HG03520 (cell line): ENCODE measurements at regions not wholly inside any gene's neighbourhood (a gene's known extent, or its start where the extent isn't known, plus 50 kb on each side); places are given as distances from the start of the nearest gene placed in this dataset.
"Not testable (repeated sequence)": the region's sequence is repeated elsewhere in the genome, so short reads cannot be mapped to it uniquely, and the experiment has no call there.

Experiments used
- ATAC-seq: cut with Tn5 transposase; IDR thresholded peaks from one replicate; pipeline ENCODE4 v1.9.1; 2021; ENCODE audit warnings: mild to moderate bottlenecking, moderate library complexity; ENCODE audit not compliant: unreplicated experiment

DNA sequence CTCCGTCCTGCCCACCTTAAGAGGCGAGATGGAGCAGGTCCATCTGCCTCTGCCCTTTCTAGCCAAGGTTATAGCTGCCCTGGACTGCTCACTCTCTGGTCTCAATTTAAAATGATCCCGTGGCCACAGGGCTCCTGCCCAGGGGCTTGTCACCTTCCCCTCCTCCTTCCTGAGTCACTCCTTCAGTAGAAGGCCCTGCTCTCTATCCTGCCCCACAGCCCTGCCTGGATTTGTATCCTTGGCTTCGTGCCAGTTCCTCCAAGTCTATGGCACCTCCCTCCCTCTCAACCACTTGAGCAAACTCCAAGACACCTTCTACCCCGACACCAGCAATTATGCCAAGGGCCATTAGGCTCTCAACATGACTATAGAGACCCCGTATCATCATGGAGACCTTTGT, 105.3 kb upstream of the PZP start:
- ATAC-seq, result not testable (repeated sequence)

DNA sequence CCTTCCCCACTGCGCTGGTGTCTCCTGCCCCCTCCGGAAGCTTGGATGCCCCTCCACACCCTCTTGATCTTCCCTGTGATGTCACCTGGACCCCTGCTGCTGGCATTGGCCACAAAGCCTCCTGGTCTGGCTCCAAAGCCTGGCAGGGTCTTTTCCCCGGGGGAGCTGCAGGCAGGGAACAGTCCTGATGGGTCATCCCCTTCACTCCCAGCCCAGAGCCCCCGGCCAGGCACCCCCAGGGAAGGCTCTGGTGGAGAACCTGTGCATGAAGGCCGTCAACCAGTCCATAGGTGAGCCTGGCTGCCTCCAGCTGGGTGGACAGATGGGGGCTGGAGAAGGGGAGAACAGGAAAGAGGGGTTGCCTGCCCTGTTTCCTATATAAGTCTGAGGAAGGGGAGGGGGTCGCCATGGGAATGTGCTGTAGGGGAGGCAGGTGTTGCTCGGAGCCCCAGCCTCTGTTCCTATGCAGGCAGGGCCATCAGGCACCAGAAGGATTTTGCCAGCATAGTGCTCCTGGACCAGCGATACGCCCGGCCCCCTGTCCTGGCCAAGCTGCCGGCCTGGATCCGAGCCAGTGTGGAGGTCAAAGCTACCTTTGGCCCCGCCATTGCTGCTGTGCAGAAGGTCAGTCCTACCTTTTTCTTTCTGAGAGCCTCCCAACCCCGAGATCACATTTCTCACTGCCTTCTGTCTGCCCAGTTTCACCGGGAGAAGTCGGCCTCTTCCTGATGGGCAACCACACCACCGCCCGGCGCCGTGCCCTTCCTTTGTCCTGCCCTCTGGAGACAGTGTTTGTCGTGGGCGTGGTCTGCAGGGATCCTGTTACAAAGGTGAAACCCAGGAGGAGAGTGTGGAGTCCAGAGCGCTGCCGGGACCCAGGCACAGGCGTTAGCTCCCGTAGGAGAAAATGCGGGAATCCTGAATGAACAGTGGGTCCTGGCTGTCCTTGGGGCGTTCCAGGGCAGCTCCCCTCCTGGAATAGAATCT, 104.5 kb upstream of the PZP start:
- not testable (repeated sequence) for ATAC-seq

GRCh38 chr12:9311454-9311853, 103.3 kb upstream of the PZP start:
- not testable (repeated sequence) for ATAC-seq

DNA sequence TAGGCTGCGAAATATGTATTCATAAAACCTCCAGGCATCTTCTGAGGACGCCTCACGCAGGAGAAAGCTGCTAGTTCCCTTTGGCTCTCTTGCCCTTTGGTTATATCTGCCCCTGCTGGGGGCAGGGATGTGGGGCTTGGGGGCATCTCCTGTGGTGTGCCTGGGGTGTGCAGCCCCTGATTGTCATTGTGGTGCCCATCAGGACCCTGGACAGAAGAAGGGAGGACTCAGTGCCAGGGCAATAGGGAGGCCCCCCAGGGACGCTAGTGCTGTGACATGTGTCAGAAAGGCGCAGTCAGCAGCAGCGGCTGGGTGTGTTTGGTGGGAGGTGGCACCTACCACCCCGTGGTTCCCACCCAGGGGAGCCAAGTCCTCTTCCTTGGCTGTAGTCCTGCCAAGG, 102.5 kb upstream of the PZP start:
- not testable (repeated sequence) for ATAC-seq

DNA sequence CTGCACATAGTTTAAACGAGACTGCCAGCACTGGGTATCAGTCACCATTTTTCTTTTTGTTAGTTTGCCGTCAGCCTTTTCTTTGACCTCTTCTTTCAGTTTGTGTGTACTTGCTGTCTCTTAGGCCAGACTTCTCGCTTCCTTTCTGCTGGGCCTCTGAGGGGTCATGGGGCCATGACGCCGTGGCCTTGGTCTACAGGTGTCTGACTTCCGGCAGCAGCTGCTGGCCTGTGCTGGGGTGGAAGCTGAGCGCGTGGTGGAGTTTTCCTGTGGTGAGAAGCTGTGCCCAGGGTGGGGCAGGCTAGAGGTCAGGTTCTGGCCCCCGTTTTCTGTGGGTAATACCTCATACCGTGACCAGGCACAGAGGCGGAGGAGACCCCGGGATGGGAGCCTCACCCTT, 101.6 kb upstream of the PZP start:
- not testable (repeated sequence) for ATAC-seq

DNA sequence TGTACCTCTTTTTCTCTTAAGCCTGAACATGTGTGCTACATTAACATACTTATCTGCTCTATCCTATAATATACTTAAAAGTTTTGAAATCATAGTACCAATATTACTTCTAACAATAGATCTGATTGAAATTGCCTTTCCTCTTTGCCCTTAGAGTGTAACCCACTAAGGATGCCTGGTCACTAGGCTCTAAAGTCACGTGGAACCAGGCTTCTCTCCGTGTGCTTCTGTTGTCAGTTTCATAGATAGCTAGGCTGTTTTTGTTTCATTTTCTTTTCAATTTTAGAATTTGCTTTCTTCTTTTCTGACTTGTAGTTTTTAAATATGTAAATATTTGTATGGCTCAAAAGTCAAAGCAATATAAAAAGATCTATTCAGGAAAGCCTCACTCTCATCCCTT, 100.5 kb upstream of the PZP start:
- ATAC-seq, result not testable (repeated sequence)

- not testable (repeated sequence) for ATAC-seq
Measured at GRCh38 chr12:9308163-9308562, 100.0 kb upstream of the PZP start.

DNA sequence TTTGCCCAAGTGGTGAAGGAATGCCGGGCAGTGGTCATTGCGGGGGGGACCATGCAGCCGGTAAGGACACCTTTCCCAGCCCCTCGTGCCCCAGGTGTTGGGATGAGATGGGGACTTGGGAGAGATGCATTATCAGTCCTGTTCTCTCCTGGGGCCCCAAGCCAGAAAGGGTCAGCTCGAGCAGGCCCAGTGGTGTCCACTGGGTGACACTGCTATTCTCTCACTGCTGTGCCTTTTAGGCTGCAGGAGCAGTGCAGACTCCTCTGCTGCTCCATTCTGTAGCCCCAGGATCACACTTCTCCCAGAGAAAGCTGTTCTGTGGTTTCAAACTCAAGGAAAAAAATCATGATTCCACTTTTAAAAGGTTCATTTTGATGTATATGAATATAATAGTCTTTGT, 99.1 kb upstream of the PZP start:
- ATAC-seq, result not testable (repeated sequence)

- not testable (repeated sequence) for ATAC-seq
Measured at GRCh38 chr12:9306004-9306403, 97.8 kb upstream of the PZP start.

DNA sequence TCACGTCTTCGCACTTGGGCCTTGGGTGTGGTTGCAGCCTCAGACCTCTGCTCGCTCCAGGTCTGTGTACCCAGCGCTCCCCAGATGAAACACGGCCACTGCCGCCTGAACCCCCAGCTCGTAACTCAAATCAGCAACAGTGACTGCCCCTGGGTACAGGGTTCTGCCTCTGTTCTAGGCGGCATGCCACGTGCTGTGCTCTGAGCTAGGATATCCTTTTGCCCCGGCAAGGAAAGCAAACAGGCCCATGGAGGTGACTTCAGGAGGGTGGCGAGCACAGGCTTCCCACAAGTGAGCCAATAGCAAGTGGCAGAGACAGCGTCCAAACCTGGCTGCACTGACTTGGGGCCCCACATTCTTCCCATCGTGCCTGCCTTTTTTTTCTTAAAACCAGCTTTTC, 96.3 kb upstream of the PZP start:
- not testable (repeated sequence) for ATAC-seq

DNA sequence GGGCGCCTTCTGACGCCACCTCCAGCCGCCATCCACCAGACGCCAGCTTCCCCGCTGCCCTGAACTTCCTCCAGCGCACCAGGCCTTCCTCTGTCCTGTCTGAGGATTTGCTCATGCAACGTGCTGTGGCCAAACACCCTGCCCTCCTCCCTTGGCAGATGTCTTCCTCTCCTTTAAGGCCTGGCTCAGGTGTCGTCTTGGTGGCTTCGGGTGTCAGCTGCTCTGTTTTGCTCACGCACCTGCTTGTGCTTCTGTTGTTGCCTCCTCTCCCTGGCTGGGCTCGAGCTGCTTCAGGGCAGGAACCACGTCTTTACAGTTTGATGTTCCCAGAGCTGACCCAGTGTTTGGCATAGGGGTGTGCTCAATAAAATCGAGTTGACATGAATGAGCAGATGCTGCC, 87.7 kb upstream of the PZP start:
- ATAC-seq, result not testable (repeated sequence)

GRCh38 chr12:9294072-9294620, 86.0 kb upstream of the PZP start:
- ATAC-seq, result not testable (repeated sequence)

- ATAC-seq, result not testable (repeated sequence)
Measured at GRCh38 chr12:9293391-9293790, 85.2 kb upstream of the PZP start.

GRCh38 chr12:9289984-9290383, 81.8 kb upstream of the PZP start:
- not testable (repeated sequence) for ATAC-seq

- peak; percentile 10 for ATAC-seq
Measured at GRCh38 chr12:9284724-9285123, 76.5 kb upstream of the PZP start.

DNA sequence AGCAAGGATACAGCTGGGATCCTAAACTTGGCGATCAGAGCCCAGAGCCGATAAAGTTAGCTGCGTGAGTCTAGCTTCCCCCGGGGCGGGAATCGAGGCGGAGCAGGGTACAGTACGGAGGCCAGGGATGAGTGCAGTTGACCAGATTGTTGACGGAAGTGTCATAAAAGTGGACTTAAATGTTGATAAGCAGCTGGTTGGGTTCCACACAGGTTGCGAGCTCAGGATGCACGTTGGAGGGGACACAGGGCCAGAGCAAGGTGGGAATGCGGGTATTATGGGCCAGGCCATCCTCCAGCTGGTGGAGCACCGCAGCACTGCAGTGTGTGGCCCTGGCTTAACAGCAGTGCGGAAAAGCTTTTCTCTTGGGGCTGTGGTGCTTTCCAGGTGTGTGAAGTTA, 76.0 kb upstream of the PZP start:
- peak; percentile 54 for ATAC-seq

- peak; percentile 63 for ATAC-seq
Measured at GRCh38 chr12:9283346-9284095, 75.3 kb upstream of the PZP start.

DNA sequence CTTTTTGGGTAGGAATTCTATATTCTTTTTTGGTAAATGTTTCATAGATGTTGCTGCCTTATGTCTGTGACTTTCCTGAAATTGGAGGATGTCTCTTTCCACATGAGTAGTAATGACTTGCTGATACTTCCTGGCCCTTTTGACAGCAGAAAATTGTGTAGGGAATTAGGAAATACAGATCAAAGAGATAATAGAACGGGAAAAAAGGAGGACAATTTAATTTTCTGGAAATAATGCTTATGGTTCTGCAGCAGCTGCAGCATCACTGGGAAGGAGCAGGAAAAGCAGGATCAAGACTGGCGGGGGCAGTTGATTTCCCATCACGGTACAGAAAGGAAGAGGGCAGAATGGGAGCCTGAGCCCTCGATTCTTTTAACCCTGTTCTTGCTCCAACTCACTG, 68.8 kb upstream of the PZP start:
- ATAC-seq, result no peak

DNA sequence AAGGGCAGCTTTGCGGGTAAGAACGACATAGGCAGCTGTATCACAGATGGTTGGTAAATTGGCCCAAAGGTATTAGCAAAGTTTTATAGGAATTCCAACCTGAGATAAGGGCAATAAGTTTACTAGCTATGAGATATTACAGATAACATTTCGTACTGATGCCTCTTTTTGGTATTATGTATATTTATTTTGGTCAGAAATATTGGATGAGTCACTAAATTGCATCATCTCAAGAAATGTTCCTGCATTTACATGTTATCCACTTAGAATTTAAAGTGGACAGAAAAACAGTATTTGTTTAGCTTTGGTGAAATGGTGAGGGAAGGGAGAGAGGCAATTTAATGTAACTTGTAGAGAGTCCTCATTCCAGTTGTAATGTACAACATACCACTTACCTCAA, 65.1 kb upstream of the PZP start:
- no peak for ATAC-seq

GRCh38 chr12:9271875-9272274, 63.7 kb upstream of the PZP start:
- no peak for ATAC-seq

DNA sequence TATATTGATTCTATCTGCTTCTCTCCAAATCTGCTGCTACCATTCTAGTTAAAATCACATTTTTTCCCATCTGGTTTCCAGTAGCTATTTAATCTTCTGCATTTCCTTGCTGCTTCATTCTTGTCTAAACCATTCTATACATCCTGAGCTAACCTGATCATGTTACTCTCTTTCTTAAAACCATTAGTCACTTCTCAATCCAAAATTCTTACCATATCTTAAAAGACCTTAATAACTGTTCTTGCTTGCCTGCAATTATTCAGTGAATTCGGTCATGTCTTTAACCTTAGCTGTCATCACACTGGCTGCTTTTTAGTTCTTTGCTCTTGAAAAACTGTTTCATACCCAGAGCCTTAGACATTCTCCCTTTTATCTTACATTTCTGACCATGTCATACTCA, 56.4 kb upstream of the PZP start:
- ATAC-seq, result no peak
